HL-60 (cell line): ENCODE measurements at regions not wholly inside any gene's neighbourhood (a gene's known extent, or its start where the extent isn't known, plus 50 kb on each side); places are given as distances from the start of the nearest gene placed in this dataset.

Experiments
- CTCF ChIP-seq: IDR thresholded peaks from one replicate; pipeline ENCODE4 v1.5.1; 2011; ENCODE audit warnings: low read length, control low read depth, inconsistent platforms; ENCODE audit not compliant: insufficient read depth
- GABPA ChIP-seq: IDR thresholded peaks from 2 replicates; pipeline ENCODE4 v1.6.1; 2012; ENCODE audit warnings: low read depth
- POLR2AphosphoS5 ChIP-seq: IDR thresholded peaks from 2 replicates; pipeline ENCODE4 v1.6.1; 2012; ENCODE audit warnings: low read depth

GRCh38 chr4:54838301-54838700, 180.5 kb downstream of the KIT start:
- TF ChIP-seq CTCF (no peak), POLR2AphosphoS5 (no peak), GABPA (no peak)
